ENCODE measurements at regions not wholly inside any gene's neighbourhood (a gene's known extent, or its start where the extent isn't known, plus 50 kb on each side); places are given as distances from the start of the nearest gene placed in this dataset.

DNA sequence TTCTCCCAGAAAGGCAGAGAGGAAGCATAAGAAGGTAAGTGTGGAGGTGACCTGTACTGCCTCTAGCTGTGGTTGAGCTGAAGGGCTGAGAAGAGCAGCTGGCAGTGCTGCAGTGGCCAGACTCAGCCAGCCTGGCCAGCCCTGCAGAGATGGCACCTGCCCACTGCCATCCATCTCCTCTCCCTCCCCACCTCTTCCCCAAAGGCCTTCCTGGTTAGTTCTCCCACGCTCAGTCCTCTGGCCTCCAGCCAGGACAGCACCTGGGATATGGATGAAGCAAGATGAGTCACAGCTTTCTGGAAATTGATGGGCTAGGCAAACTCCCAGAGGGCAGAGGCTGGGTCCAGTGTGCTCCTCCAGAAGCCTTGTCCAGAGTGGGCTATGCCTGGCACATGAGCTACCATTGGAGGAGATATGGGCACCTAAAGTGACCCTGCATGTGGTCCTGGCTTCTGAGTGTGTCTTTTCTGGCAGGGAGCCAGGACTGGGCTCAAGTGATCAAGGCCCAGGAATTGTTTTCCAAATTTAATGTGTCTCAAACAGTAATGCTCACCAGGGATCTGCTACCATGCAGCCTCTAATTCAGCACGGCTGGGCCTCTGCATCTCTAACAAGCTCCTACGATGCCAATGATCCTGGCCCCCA, 81.0 kb upstream of the CACUL1 start:
- ATAC-seq, result no peak
- no peak for DNase-seq

DNA sequence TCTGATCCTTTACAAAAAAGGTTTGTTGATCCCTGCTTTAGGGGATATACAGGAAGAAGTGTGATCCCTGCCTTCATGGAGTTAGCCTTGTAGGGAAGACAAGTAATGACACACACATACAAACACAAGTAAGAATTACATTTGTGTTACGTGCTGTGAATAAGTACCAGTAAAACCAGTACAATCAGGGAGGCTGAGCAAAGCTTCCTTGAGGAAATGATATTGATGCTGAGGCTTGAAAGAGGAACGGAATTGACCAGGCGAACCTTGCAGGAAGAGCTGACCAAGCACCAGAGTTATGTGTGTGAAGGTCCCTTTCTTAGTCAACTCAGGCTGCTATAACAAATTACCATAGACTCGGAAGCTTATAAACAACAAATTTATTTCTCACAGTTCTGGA, 83.6 kb upstream of the CACUL1 start:
- DNase-seq, result no peak

DNA sequence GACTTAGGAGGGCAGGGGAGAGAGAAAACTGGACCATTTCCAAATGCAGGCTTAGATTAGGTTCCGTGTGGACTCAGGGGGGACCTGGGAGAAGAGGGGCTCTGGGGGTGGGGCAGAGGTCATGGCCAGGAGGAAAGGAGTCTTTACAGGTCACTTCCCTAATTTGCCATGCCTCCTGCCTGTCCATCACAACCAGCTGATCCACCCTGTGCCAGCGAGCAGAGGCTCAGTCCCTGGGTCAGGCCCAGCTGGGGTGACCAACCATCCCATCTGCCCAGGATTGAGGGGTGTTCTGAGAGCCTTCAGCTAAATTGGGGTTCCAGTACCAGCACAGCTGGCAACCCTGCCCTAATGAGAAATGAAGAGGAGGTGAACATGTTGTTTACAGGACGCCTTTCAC, 84.6 kb upstream of the CACUL1 start:
- ATAC-seq, result no peak
- no peak for DNase-seq

More for the DNA sequence above, 83.6 kb upstream of the CACUL1 start:
- ATAC-seq, result no peak

DNA sequence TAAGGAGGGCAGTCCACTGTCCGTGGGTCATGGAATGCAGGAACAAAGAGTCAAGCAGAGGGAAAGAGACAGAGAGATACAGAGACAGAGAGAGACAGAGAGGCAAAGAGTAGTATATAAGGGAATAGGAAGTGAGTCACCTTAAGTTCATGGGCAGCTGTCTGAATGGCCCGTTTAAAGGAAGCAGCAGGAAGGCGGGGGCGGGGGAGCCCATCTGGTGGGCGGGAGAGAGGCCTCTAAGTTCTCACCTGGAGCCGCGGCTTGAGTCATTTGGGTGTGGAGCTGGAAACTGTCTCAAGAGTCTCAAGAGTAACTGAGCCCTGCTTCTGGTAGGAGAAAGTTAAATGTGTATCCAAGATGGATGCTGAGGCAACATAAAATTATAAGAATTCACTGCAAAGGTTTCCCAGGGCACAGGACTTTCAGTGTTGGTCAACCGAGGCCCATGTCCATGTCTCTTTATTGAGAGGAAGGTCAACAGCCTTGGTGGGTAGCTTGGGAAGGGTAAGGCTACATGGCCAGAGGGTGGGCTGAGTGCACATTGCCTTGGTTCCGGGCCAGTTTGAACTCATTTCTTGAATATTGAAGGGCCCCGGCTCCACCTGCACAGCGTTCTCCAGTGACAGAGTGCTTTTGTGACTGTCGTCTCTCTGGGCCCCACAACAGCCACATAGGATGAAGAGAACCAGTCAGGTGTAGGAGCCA, 85.5 kb upstream of the CACUL1 start:
- peak; percentile 87 for ATAC-seq
- DNase-seq, result peak; percentile 67

DNA sequence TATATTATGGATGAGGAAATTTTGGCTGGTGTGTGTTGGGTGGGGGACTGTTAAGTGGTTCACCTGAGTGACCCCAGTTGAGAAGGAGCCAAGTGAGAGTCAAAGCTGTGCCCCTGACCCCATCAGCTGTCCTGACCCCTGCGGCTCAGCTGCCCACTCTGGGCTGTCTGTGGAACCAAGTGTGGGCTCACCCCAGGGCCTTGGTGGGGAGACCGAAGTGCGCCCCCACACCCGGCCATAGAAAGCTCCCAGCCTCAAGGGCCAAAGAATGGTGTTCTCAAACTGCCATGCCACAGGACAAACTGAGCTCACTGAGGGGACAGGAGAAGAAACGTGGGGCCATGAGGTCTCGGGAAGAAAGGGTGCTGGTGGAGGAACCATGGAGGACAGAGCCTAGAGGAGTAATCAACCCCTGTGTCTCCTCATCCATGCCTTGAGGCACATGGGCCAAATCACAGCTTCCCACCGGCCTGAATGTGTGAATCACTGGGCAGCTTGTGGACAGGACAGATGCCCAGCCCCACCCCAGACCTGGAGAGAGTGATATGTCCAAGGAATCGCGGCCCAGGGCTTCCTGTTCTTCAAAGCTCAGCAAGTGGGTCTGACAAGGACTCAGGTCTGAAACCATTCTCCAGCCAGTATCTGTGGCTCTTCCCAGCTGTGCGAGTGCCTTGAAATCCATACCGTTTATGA, 86.2 kb upstream of the CACUL1 start:
- no peak for DNase-seq

DNA sequence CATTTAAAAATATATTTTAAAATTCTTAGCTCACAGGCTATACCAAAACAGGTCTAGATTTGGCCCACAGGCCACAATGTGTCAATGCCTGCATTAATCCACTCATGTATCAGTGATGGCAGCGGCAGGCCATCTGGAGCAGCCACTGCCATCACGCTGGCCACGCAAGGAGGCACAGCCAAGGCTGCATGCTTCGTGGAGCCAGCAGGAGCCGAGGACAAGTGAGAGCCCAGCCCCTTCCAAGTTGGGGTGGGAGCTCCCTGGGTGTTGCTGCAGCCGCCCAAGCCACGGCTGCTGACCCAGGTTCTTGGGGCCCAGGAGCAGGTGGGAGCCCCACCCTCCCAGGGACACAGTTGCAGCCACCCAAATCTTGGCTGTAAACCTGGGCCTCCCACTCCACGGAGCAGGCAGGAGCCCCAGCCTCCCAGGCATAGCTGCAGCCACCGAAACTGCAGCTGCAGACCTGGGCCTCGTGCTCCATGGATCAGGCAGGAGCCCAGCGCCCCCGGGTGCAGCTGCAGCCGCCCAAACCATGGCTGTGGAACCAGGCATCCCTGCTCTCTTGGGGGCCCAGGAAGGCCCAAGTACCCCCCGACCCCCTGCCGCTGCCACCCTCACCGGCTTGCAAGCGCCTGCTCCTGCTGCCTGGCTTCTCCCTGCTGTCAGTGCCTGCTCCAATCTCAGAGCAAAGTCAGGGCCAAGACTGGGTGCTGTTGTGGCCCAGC, 87.3 kb upstream of the CACUL1 start:
- no peak for DNase-seq
- ATAC-seq, result no peak

More for the DNA sequence above, 86.2 kb upstream of the CACUL1 start:
- no peak for ATAC-seq

DNA sequence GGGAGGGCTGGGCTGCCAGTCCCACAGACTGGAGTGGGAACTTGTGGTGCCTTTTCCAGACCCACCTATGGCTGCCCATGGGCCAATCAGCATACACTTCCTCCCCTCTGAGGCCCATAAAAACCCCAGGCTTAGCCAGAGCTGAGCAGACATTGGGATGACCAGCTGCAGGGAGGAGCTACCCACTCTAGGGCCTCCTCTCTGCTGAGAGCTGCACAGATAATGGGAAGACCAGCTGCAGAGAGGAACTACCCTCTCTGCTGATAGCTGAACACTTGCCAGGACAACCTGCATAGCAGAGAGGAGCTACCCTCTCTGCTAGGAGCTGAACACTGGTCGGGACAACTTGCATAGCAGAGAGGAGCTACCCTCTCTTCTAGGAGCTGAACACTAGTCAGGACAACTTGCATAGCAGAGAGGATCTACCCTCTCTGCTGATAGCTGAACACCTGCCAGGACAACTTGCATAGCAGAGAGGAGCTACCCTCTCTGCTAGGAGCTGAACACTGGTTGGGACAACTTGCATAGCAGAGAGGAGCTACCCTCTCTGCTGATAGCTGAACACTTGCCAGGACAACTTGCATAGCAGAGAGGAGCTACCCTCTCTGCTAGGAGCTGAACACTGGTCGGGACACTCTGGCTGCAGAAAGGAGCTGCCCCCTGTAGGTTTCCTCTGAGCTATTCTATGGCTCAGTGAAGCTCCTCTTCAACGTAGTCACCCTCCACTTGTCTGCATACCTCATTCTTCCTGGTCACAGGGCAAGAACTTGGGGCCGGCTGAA, 88.3 kb upstream of the CACUL1 start:
- ATAC-seq, result no peak
- no peak for DNase-seq

DNA sequence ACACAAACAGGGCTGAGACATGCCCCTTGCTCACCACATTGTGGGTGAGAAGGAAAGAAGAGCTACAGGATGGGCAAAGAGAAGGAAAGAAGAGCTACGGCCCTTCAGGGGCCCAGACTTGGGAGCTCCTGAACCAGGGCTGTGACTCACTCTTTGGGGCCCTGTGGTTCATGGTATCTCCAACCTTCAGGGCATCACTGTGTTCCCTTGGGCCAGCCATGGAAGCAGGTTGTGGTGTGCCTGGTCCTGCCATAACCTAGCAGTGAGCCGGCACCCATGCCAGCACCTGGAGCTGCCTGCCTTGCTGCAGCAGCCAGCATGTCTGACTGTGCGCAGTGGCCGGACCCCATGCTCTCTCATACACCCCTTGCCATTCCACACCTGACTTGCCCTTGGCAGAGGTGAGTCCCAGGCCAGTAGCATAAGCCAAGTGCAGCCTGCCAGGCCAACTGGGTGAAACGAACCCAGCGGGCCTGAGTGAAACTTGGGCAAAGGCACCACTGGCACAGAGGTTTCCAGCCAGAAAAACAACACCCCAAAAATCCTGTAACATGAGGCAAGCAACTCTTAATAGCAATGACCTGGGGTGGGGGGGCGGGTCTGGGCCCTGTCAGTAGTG, 89.0 kb upstream of the CACUL1 start:
- no peak for ATAC-seq

DNA sequence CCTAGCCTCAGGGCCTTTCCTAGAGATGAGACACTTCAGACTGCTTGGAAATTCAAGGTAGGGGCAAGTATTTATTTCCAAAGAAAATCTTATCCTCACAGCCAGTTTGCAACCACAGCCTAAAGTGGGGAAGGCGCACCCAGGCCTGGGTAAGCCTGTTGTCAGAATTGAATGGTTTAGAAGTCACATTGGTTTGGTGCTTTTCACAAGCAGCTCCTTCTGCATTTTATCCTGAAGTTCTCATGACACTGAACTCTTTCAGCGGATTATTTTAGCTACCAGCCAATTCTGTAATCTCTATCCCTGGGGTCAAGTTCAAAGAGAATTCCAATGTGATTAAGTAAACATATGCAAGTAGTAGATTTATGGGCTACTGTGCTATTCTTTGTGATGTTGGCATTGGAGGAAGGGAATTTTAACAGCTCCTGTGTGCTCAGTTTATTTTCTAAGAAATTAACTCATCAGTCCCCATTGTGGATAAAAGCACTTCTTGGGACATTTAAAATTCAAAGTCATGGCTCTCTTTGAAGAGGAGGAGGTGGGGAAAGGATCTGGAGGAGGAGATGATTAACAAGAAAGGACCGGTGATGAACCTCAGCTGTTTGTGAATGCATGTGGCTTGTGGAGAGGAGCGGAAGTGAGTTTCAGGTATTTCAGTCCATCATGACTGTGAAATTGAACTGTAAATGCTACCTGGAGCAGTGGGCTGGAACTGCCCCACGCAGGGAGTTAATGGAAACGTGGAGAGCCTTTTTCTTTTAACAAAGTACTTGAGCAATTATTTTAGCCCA, 90.2 kb upstream of the CACUL1 start:
- ATAC-seq (no peak), DNase-seq (no peak)

More for the DNA sequence above, 89.0 kb upstream of the CACUL1 start:
- DNase-seq, result no peak

DNA sequence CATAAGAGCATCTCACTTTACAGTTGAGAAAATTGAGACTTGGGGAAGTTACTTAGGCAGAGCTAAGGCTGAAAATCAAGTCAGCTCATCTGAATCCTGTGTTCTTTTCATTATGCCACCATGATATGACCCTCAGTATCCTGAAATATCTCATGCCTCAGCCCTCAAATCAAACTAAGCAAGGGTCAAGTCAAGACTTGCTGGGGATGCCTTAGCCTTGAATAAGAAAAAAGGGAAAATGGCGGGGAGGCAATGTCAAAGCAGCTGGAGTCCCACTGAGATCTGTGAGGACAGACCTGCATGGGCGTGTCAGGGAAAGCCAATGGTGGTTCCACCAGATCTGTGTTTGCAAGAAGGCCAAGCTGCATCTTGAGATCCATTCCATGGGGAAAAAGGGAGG, 91.0 kb upstream of the CACUL1 start:
- ATAC-seq, result no peak
- DNase-seq, result no peak

DNA sequence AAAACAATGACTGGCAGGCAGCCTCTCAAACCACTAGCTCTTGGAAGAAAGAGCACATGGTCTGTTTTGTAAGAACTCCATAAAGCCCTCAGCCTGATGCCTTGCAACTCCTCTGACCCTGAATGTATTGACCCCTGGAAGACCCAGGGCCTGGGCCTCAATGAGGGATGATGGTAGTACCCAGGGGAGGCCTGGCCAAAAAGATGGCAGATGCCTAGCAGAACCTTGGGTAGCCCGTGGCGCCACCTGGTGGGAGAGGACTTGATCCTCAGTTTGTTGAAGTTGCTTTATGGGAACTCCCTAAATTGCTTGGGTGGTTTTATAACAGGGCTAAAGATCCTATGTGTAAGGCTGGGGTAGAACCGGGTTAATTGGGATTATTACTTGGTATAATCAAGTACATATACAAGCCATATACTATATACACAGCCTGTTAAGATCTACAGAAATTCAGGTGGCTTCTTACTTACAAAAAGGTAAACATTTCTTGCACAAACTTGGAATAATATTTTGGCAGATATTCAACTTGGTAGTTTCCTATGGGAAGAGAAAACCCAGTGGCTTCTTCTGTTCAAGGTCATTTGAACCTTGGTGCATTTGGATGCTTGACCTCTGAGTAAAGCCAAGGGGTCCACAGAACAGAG, 95.8 kb upstream of the CACUL1 start:
- ATAC-seq (peak; percentile 40), DNase-seq (peak; percentile 88)

DNA sequence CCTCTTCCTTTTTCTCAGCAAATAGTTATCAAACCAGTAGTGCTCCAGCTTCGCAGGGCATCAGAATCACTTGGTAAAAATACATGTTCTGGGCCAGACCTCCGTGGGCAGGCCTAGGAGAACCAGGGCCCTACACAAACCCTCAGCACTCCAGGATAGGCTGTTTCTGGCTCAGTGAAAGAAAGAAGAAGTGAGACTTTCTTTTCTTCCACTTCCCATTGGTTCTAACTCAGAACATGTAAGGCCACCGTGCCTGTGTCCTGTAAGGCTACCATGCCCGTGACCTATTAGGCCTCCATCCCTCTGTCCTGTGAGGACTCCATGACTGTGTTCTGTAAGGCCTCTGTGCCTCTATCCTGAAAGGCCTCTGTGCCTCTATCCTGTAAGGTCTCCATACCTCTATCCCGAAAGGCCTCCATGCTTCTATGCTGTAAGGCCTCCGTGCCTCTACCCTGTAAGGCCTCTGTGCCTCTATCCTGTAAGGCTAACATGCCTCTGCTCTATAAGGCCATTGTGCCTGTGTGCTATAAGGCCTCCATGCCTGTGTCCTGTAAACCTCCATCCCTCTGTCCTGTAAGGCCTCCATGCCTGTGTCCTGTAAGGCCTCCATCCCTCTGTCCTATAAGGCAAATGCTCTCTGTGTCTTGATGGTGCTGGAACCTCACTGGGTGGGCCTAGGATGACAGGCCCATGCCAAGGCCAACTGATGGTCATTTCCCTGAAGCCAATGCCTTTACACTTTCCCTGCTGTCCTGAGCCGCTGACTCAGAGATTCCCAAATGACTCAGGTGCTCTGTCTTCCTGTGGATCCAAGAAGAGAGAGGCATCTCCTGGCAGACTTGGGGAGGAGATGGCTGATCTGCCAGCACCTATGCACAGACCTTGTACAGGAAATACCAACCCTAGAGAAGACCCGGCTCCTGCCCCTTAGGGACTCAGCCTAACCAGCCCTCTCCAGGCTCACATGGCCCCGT, 96.6 kb upstream of the CACUL1 start:
- ATAC-seq (no peak), DNase-seq (no peak)

DNA sequence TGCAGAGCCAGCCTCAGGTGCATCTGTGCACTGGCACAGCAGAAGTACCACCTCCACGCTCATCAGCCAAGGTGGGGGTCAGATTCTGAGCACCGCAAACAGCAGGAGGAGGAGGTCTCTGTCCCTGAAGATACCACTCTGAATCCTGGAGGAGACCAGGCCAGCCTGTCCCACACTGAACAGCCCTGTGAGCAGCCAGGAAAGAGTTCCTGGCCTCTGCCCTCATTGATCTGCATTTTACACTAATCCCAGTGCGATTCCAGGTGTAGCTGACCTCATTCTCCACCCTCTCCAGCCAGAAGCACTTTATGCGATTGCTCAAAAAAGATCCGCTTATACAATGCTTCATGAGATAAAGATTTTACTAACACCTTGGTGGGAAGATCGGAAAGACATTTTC, 99.1 kb upstream of the CACUL1 start:
- ATAC-seq (no peak), DNase-seq (no peak)

DNA sequence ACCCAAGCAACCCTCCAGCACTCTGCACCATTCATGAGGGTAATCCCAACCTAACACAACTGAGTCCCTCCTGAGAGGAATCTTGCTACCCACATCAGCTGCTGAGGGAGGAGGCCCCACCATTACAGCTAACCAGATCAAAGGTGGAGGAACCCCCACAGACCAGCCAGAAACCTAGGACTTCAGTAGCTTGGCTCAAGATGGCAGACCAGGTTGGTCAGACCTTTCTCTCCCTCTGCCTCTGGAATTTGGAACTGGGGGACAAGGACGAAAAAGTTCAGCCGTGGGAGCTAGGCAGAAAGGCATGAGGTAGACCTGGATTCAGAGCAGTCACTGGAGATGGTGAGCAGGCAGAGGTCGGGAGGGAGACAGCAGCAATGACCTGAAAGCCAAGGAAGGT, 101.3 kb upstream of the CACUL1 start:
- ATAC-seq, result no peak

DNA sequence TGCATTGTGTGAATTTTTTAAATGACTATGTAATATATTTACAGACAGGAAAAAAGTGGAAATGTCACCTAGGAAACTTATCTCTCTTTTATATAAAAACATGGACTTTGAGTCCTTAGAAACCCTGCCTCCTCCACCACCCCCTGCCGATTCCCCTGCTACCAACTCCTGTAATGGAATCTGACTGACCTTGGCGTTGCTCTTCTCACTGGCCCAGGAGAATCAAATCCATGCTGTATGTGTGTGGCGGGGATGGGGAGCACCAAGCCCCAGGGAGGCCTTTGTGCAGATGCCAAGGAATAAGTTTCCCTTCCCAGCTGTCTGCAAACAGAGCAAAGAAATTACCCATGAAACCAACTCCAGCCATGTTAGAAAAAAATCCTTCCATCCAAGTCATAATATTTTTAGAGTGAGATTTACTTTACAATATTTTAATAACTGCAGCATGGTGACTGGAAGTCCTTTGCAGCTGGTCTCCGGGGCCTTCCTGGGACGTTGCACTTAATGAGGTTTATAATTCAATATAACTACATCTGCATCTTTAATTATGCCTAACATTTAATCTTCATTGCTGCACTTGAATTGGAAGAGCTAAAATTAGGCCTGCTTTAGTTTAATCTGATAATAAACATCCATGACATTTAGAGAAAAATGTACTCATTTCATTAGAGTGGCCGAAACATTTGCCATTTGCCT, 111.4 kb upstream of the CACUL1 start:
- ATAC-seq (no peak), DNase-seq (no peak)

More for the DNA sequence above, 101.3 kb upstream of the CACUL1 start:
- DNase-seq, result no peak

DNA sequence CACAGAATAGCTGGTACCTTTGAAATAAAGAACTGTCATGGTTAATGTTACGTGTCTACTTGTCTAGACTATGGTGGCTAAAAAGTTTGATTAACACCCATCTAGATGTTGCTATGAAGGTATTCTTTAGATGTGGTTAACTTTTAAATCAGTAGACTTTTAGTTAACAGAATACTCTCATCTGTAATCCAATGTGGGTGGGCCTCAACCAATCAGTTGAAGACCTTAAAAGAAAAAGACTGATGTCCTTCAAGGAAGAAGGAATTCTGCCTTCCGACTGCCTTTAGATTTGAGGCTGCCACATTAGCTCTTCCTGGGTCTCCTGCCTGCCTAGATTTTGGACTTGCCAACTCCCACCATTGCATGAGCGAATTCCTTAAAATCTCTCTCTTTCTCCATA, 113.0 kb upstream of the CACUL1 start:
- DNase-seq (no peak), ATAC-seq (no peak)

DNA sequence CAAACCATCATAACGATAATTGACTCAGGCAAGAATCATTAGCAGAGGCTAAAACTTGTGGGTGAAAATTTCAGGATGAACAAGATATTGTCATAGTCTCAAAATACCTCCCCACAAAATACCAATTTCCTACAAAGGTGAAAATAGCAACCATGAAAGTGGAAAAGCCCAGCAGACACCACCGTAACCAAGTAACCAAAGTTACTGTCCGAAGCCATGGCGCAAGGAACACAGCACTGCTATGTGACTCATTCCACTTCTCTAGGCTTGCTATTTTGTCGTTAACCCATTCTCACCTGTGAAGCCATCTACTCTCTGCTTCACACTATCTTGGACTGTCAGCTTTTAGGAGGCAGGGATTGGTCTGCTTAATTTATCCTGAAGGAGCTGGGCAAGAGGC, 113.8 kb upstream of the CACUL1 start:
- no peak for DNase-seq
- ATAC-seq, result no peak
